SK-N-SH (cell line): ENCODE measurements at regions not wholly inside any gene's neighbourhood (a gene's known extent, or its start where the extent isn't known, plus 50 kb on each side); places are given as distances from the start of the nearest gene placed in this dataset.
"Not testable (repeated sequence)": the region's sequence is repeated elsewhere in the genome, so short reads cannot be mapped to it uniquely, and the experiment has no call there.

Experiments used
- CTCF ChIA-PET: fragments of 300-600, 350-600 bp; formaldehyde crosslinking; extraction: SDS; loops from one replicate; lab custom pipeline; 2021; lab: Yijun Ruan, JAX
- POLR2A ChIA-PET: fragments of 350-600 bp; sonication (Branson Sonifier 250); formaldehyde crosslinking; extraction: SDS; loops from one replicate; lab custom pipeline; 2020; ENCODE audit warnings: antibody characterized with exemption, inconsistent platforms; lab: Yijun Ruan, JAX
- DNase-seq: peaks from one replicate; pipeline ENCODE4 v3.0.0; 2012
- H2AFZ ChIP-seq: fragments of 200-600 bp; sonication (generic); 2 replicates; pipeline ENCODE4 v1.8.1; 2016; ENCODE audit warnings: antibody characterized with exemption, mild to moderate bottlenecking, low read depth
- H3F3A ChIP-seq: fragments of 200-600 bp; sonication (generic); replicated peaks from 2 replicates; pipeline ENCODE3; 2016; ENCODE audit warnings: antibody characterized with exemption, mild to moderate bottlenecking; ENCODE audit not compliant: insufficient read depth
- H3K27ac ChIP-seq, 2 experiments: fragments of 200-500 bp in 1 of 2; fragments of 200-600 bp in 1 of 2; sonication (Bioruptor generic) in 1 of 2; sonication (generic), shearing (Covaris generic) in 1 of 2; 2 replicates each; pipeline versions ENCODE4 v1.5.1 to v1.6.1; 2014 to 2016; ENCODE audit warnings: low read depth in 2 of 2, inconsistent platforms in 1 of 2, low read length in 1 of 2, mild to moderate bottlenecking in 1 of 2, mixed read lengths in 1 of 2
- H3K27me3 ChIP-seq: fragments of 200-600 bp; sonication (generic), shearing (Covaris generic); 2 replicates; pipeline ENCODE4 v1.6.1; 2016; ENCODE audit warnings: mixed run types; ENCODE audit not compliant: insufficient read depth
- H3K36me3 ChIP-seq, 2 experiments: fragments of 200-500 bp in 1 of 2; fragments of 200-600 bp in 1 of 2; sonication (Bioruptor generic) in 1 of 2; sonication (generic) in 1 of 2; replicated peaks in 1 of 2; 2 replicates each; pipeline versions ENCODE3 to v1.5.1; 2014 to 2016; ENCODE audit warnings: low read length in 1 of 2, mild to moderate bottlenecking in 1 of 2; ENCODE audit not compliant: insufficient read depth in 2 of 2, control insufficient read depth in 1 of 2
- H3K4me1 ChIP-seq, 2 experiments: fragments of 200-500 bp in 1 of 2; fragments of 200-600 bp in 1 of 2; sonication (Bioruptor generic) in 1 of 2; sonication (generic), shearing (Covaris generic) in 1 of 2; 2 replicates each; pipeline versions ENCODE4 v1.5.1 to v1.6.1; 2014 to 2016; ENCODE audit warnings: low read depth in 1 of 2, low read length in 1 of 2, mixed run types in 1 of 2; ENCODE audit not compliant: insufficient read depth in 2 of 2, control insufficient read depth in 1 of 2
- H3K4me2 ChIP-seq: fragments of 200-600 bp; sonication (generic), shearing (Covaris generic); 2 replicates; pipeline ENCODE4 v1.6.1; 2017; ENCODE audit warnings: mixed run types
- H3K4me3 ChIP-seq, 2 experiments: fragments of 200-500 bp in 1 of 2; fragments of 200-600 bp in 1 of 2; sonication (Bioruptor generic) in 1 of 2; sonication (generic), shearing (Covaris generic) in 1 of 2; 2 replicates each; pipeline versions ENCODE4 v1.5.1 to v1.8.1; 2014 to 2016; ENCODE audit warnings: low read depth in 2 of 2, inconsistent platforms in 1 of 2, low read length in 1 of 2, mild to moderate bottlenecking in 1 of 2, mixed read lengths in 1 of 2, moderate library complexity in 1 of 2
- H3K79me2 ChIP-seq: fragments of 200-600 bp; sonication (generic); 2 replicates; pipeline ENCODE4 v1.8.1; 2017; ENCODE audit warnings: mild to moderate bottlenecking; ENCODE audit not compliant: insufficient read depth
- H3K9ac ChIP-seq: fragments of 200-600 bp; sonication (generic); 2 replicates; pipeline ENCODE4 v1.6.1; 2017; ENCODE audit warnings: mixed run types
- H3K9me2 ChIP-seq: fragments of 200-600 bp; sonication (generic); 2 replicates; pipeline ENCODE4 v1.6.1; 2017; ENCODE audit warnings: mixed run types
- H3K9me3 ChIP-seq: fragments of 200-600 bp; sonication (generic); 2 replicates; pipeline ENCODE4 v1.6.1; 2017; ENCODE audit warnings: mixed run types, mild to moderate bottlenecking, moderate library complexity
- H4K20me1 ChIP-seq: fragments of 200-600 bp; sonication (generic); 2 replicates; pipeline ENCODE4 v1.6.1; 2017; ENCODE audit warnings: mild to moderate bottlenecking, mixed run types; ENCODE audit not compliant: insufficient read depth
- FOSL2 ChIP-seq: IDR thresholded peaks from 2 replicates; pipeline ENCODE4 v1.4.0; 2012; ENCODE audit warnings: low read depth, mild to moderate bottlenecking, moderate library complexity, borderline replicate concordance
- GABPA ChIP-seq: IDR thresholded peaks from 2 replicates; pipeline ENCODE4 v1.4.0; 2012; ENCODE audit warnings: low read depth, mild to moderate bottlenecking
- MXI1 ChIP-seq: IDR thresholded peaks from 2 replicates; pipeline ENCODE4 v1.6.1; 2012; ENCODE audit warnings: mild to moderate bottlenecking, low read depth, low read length, improper control_type of control experiment
- SIN3A ChIP-seq: IDR thresholded peaks from 2 replicates; pipeline ENCODE4 v1.6.1; 2012; ENCODE audit warnings: low read depth, mild to moderate bottlenecking, low read length, moderate library complexity, borderline replicate concordance
- USF2 ChIP-seq: fragments of 150-350 bp; IDR thresholded peaks from 2 replicates; pipeline ENCODE4 v1.6.1; 2017; ENCODE audit warnings: antibody characterized with exemption, low read length, low read depth, borderline replicate concordance
- WGBS: methylation state at CpG from one replicate; pipeline ENCODE4 v1.1.6; 2017; ENCODE audit warnings: low lambda C conversion rate; 5-methylcytosine and 5-hydroxymethylcytosine counted together
- TF ChIP-seq, protein P1 (sequence below): fragments of 200-600 bp; sonication (generic); IDR thresholded peaks from 2 replicates; pipeline ENCODE4 v1.6.1; 2017; ENCODE audit warnings: antibody characterized with exemption, mild to moderate bottlenecking, moderate library complexity

GRCh38 chr1:88333086-88333695, 350.9 kb upstream of the PKN2 start:
- no peaks in the 10 kb centered on the region for H4K20me1 ChIP-seq
- ChIA-PET CTCF (no interaction called here), POLR2A (no interaction called here)
- no peak overlapping the region for H3K4me3 ChIP-seq
- no peak overlapping the region for H3K4me2 ChIP-seq
- 0 out of 2 replicates have a peak overlapping the region, but pooled peaks have one; percentile 25 for H2AFZ ChIP-seq
- H3K27ac ChIP-seq: no peak overlapping the region
- H3K9me2 ChIP-seq: no peaks in the 10 kb centered on the region
- peaks cover under 1% of the 10 kb centered on the region for H3F3A ChIP-seq
- H3K4me1 ChIP-seq: peaks cover 0 to under 1% of the 10 kb centered on the region in 2 experiments; a peak in 1 of 4 replicates
- no peaks in the 10 kb centered on the region for H3K27me3 ChIP-seq
- no peak for TF ChIP-seq FOSL2
- TF ChIP-seq USF2: no peak
- TF ChIP-seq MXI1: no peak
- no peaks in the 10 kb centered on the region for H3K36me3 ChIP-seq
- no peak for DNase-seq
- H3K9ac ChIP-seq: no peak overlapping the region
- no peaks in the 10 kb centered on the region for H3K9me3 ChIP-seq
- 37% methylated on average over 9 of the region's 9 CpGs for whole genome bisulfite sequencing
- no peaks in the 10 kb centered on the region for H3K79me2 ChIP-seq

DNA sequence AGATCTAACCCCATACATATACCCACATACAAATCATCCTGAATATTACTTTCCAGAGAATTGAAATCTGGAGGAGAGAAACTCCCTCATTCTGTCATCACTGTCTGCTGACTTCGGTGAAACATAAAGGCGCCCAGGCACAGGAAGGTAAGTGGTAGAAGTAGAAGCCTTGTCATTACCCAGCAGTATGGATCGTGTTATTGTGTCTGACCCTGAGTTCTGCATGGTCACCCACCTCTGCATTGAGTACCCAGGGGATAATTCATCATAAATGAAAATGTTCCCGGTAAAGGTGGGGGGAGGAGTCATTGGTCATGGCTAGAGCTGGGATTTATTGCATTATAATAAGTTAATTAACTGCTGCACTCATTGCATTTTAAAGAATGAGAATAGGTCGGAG, 342.6 kb upstream of the PKN2 start:
- H3K9ac ChIP-seq: no peak overlapping the region
- CTCF ChIA-PET: no interaction called here
- H3K27ac ChIP-seq: no peak overlapping the region
- no peak overlapping the region for H3K4me2 ChIP-seq
- no peak for DNase-seq
- POLR2A ChIA-PET: no interaction called here
- H3K4me1 ChIP-seq: no peaks in the 10 kb centered on the region
- H3K36me3 ChIP-seq: no peaks in the 10 kb centered on the region
- H4K20me1 ChIP-seq: no peaks in the 10 kb centered on the region
- H2AFZ ChIP-seq: no peak overlapping the region
- H3F3A ChIP-seq: no peaks in the 10 kb centered on the region
- H3K27me3 ChIP-seq: no peaks in the 10 kb centered on the region
- H3K9me2 ChIP-seq: no peaks in the 10 kb centered on the region
- no peaks in the 10 kb centered on the region for H3K9me3 ChIP-seq
- H3K4me3 ChIP-seq: no peak overlapping the region
- TF ChIP-seq, protein P1, sequence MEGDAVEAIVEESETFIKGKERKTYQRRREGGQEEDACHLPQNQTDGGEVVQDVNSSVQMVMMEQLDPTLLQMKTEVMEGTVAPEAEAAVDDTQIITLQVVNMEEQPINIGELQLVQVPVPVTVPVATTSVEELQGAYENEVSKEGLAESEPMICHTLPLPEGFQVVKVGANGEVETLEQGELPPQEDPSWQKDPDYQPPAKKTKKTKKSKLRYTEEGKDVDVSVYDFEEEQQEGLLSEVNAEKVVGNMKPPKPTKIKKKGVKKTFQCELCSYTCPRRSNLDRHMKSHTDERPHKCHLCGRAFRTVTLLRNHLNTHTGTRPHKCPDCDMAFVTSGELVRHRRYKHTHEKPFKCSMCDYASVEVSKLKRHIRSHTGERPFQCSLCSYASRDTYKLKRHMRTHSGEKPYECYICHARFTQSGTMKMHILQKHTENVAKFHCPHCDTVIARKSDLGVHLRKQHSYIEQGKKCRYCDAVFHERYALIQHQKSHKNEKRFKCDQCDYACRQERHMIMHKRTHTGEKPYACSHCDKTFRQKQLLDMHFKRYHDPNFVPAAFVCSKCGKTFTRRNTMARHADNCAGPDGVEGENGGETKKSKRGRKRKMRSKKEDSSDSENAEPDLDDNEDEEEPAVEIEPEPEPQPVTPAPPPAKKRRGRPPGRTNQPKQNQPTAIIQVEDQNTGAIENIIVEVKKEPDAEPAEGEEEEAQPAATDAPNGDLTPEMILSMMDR: no peak
- TF ChIP-seq SIN3A (no peak), GABPA (no peak)
- no peaks in the 10 kb centered on the region for H3K79me2 ChIP-seq
- WGBS: 32% methylated on average over 5 of the region's 5 CpGs

DNA sequence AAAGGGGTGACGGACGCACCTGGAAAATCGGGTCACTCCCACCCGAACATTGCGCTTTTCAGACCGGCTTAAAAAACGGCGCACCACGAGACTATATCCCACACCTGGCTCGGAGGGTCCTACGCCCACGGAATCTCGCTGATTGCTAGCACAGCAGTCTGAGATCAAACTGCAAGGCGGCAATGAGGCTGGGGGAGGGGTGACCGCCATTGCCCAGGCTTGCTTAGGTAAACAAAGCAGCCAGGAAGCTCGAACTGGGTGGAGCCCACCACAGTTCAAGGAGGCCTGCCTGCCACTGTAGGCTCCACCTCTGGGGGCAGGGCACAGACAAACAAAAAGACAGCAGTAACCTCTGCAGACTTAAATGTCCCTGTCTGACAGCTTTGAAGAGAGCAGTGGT, 342.0 kb upstream of the PKN2 start:
- H3K27ac ChIP-seq, H3K9me3 ChIP-seq, H2AFZ ChIP-seq, POLR2A ChIA-PET, DNase-seq, H3K9ac ChIP-seq, H4K20me1 ChIP-seq, H3K79me2 ChIP-seq, CTCF ChIA-PET, H3K4me1 ChIP-seq, H3K36me3 ChIP-seq, H3K9me2 ChIP-seq, H3F3A ChIP-seq, H3K4me3 ChIP-seq, H3K4me2 ChIP-seq, H3K27me3 ChIP-seq: not testable (repeated sequence)
- 50% methylated on average over 2 of the region's 16 CpGs for WGBS
